Activated CD4-positive, alpha-beta T cell treated with anti-CD3 and anti-CD28 coated beads, Interleukin-2, Interleukin-4, amounts not matched to agents 100 ng/mL and 50 ng/mL, durations not matched to agents 16 hours and 8 hours (primary cell): ENCODE measurements at regions not wholly inside any gene's neighbourhood (a gene's known extent, or its start where the extent isn't known, plus 50 kb on each side); places are given as distances from the start of the nearest gene placed in this dataset.

Source experiments
- DNase-seq: peaks from one replicate; pipeline ENCODE4 v3.0.0-alpha.2; 2020; ENCODE audit warnings: low spot score

- DNase-seq = no peak
Measured at GRCh38 chr2:33680644-33681363, 81.7 kb upstream of the FAM98A start.

GRCh38 chr2:33678436-33678835 lies 79.3 kb upstream of the FAM98A start:
- no peak for DNase-seq

GRCh38 chr2:33673937-33674336 lies 74.8 kb upstream of the FAM98A start:
- no peak for DNase-seq

GRCh38 chr2:33672896-33673295 lies 73.8 kb upstream of the FAM98A start:
- DNase-seq = no peak

GRCh38 chr2:33672389-33672788 lies 73.3 kb upstream of the FAM98A start:
- no peak for DNase-seq

- no peak for DNase-seq
Measured at GRCh38 chr2:33671198-33671597, 72.1 kb upstream of the FAM98A start.

GRCh38 chr2:33670392-33670937 lies 71.4 kb upstream of the FAM98A start:
- DNase-seq = no peak

GRCh38 chr2:33666879-33667278 lies 67.8 kb upstream of the FAM98A start:
- DNase-seq = no peak

GRCh38 chr2:33665039-33665438 lies 65.9 kb upstream of the FAM98A start:
- no peak for DNase-seq

GRCh38 chr2:33660416-33661123 lies 61.5 kb upstream of the FAM98A start:
- DNase-seq = no peak

GRCh38 chr2:33655626-33656320 lies 56.7 kb upstream of the FAM98A start:
- no peak for DNase-seq

- no peak for DNase-seq
Measured at GRCh38 chr2:33652830-33653229, 53.7 kb upstream of the FAM98A start.

- no peak for DNase-seq
Measured at GRCh38 chr2:33650171-33650570, 51.1 kb upstream of the FAM98A start.
